Activated naive CD4-positive, alpha-beta T cell treated with anti-CD3 and anti-CD28 coated beads, Interleukin-2, amount 50 U/mL, for 16 hours (primary cell): ENCODE measurements at regions not wholly inside any gene's neighbourhood (a gene's known extent, or its start where the extent isn't known, plus 50 kb on each side); places are given as distances from the start of the nearest gene placed in this dataset.
"Not testable (repeated sequence)": the region's sequence is repeated elsewhere in the genome, so short reads cannot be mapped to it uniquely, and the experiment has no call there.

ENCODE experiments used
- DNase-seq: peaks from one replicate; pipeline ENCODE4 v3.0.0-alpha.2; 2020

DNA sequence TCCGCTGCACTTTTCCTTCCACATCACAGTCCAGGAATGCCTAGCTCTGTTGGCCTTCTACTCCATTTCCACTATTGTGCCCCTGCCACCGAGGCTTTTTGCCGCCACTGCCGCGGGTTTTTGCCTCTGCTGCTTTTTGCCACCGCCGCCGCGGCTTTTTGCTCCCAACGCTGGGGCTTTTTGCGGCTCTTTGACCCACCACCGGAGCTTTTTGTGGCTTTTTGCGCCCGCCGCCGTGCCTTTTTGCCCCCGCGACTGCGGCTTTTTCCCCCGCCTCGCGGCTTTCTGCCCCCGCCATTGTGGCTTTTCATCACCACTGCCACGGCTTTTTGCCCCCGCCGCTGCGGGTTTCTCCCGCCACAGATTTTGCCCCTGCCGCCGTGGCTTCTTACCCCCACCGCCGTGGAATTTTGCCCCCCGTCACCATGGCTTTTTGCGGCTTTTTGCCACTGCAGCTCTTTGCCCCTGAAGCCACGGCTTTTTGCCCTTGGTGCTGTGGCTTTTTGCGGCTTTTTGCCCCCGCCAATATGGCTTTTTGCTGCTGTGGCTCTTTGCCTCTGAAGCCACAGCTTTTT, 2798.7 kb upstream of the TEKT4 start:
- peak; percentile 7 for DNase-seq

DNA sequence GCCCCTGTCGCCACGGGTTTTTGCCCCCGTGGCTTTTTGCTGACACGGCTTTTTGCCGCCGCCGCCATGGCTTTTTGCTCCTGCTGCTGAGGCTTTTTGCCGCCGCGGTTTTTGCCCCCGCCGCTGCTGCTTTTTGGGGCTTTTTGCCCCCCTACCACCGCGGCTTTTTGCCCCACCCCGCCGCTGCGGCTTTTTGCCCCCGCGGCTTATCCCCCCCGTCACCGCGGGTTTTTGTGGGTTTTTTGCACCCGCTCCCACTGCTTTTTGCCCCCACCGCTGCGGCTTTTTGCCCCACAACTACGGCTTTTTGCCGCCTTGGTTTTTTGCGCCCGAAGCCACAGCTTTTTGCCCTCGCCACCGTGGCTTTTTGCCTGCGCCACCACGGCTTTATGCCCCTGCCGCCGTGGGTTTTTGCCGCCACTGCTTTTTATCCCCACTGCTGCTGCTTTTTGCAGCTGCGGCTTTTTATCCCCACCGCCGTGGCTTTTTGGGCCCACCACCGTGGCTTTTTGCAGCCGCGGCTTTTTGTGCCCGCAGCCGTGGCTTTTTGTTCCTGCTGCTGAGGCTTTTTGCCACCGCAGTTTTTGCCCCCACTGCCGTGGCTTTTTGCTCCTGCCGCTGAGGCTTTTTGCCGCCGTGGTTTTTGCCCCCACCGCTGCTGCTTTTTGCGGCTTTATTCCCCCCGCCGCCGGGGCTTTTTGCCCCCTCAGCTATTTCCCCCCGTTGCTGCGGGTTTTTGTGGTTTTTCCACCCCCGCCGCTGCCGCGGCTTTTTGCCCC, 2798.0 kb upstream of the TEKT4 start:
- peak; percentile 8 for DNase-seq

DNA sequence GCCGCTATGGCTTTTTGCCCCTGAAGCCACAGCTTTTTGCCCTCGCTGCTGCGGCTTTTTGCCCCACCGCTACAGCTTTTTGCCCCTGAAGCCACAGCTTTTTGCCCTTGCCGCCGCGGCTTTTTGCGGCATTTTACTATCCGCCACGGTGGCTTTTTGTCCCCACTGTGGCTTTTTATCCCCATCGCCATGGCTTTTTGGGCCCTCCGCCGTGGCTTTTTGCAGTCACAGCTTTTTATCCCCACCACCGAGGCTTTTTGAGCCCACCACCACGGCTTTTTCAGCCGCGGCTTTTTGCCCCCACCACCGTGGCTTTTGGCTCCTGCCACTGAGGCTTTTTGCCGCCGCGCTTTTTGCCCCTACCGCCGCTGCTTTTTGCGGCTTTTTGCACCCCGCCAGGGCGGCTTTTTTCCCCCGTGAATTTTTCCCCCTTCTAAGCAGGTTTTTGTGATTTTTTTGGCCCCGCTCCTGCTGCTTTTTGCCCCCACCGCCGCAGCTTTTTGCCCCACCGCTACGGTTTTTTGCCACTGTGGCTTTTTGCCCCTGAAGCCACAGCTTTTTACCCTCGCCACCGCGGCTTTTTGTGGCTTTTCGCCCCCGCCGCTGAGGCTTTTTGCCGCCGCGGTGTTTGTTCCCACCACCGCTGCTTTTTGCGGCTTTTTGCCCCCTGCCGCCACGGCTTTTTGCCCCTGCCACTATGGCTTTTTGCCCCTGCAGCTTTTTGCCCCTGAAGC, 2797.2 kb upstream of the TEKT4 start:
- peak; percentile 3 for DNase-seq

DNA sequence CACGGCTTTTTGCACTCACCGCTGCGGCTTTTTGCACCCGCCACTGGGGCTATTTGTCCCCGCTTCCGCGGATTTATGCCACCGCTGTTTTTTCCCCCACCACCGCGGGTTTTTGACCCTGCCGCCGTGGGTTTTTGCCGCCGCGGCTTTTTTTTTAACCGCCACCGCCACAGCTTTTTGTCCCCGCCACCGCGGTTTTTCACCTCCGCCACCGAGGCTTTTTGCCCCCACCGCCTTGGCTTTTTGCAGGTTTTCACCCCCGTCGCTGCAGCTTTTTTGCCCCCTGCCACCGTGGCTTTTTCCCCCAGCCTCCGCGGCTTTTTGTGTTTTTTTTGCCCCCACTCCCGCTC, 2796.7 kb upstream of the TEKT4 start:
- DNase-seq: peak; percentile 1

DNA sequence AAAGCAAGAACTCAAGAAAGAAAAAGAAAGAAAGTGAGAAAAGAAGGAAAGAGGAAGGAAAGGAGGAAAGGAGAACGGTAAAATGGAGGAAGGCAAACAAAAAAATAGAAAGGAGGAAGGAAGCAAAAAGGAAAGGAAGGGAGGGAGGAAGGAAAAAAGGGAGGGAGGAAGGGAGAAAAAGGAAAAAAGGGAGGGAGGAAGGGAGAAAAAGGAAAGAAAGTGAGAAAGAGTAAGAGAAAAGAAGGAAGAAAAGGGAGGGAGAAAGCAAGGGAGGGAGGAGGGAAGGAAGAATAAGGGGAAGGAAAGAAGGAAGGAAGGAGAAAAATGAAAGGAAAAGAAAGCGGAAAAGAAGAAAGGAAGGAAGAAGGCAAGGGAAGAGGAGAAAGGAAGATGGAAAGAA, 2795.9 kb upstream of the TEKT4 start:
- DNase-seq: not testable (repeated sequence)
